Neural cell (in vitro differentiated cells): ENCODE measurements at regions not wholly inside any gene's neighbourhood (a gene's known extent, or its start where the extent isn't known, plus 50 kb on each side); places are given as distances from the start of the nearest gene placed in this dataset.

Experiments used
- H2AFZ ChIP-seq: fragments of 200-600, 300-800 bp; sonication (generic), shearing (Covaris generic); 2 replicates; pipeline ENCODE4 v1.6.0; 2014; ENCODE audit warnings: low read depth, mild to moderate bottlenecking, antibody characterized with exemption, low read length, moderate library complexity
- H3F3A ChIP-seq: fragments of 200-600 bp; shearing (Covaris generic); 2 replicates; pipeline ENCODE4 v1.6.1; 2016; ENCODE audit warnings: mild to moderate bottlenecking, moderate library complexity, mixed read lengths, antibody characterized with exemption, low read length; ENCODE audit not compliant: insufficient read depth, poor library complexity, severe bottlenecking
- H3K27ac ChIP-seq: fragments of 200-600, 300-800 bp; sonication (generic), shearing (Covaris generic); 2 replicates; pipeline ENCODE4 v1.5.1; 2014; ENCODE audit warnings: mild to moderate bottlenecking, low read length, moderate library complexity
- H3K27me3 ChIP-seq: fragments of 300-800, 200-600 bp; sonication (generic), shearing (Covaris generic); 2 replicates; pipeline ENCODE4 v1.6.0; 2014; ENCODE audit warnings: mild to moderate bottlenecking, low read depth, low read length, moderate library complexity; ENCODE audit not compliant: insufficient read depth
- H3K36me3 ChIP-seq: fragments of 300-800, 200-600 bp; sonication (generic), shearing (Covaris generic); 2 replicates; pipeline ENCODE4 v1.5.1; 2014; ENCODE audit warnings: mild to moderate bottlenecking, antibody characterized with exemption, low read length, moderate library complexity; ENCODE audit not compliant: insufficient read depth
- H3K4me2 ChIP-seq: fragments of 300-800, 200-600 bp; sonication (generic), shearing (Covaris generic); 2 replicates; pipeline ENCODE4 v1.6.0; 2014; ENCODE audit warnings: mild to moderate bottlenecking, low read length
- H3K4me3 ChIP-seq: fragments of 300-800, 200-600 bp; sonication (generic), shearing (Covaris generic); 2 replicates; pipeline ENCODE4 v1.5.1; 2014; ENCODE audit warnings: mild to moderate bottlenecking, low read length, moderate library complexity
- H3K79me2 ChIP-seq: fragments of 200-600 bp; shearing (Covaris generic); replicated peaks from 2 replicates; pipeline ENCODE4 v1.6.0; 2014; ENCODE audit warnings: mild to moderate bottlenecking, low read length, moderate library complexity; ENCODE audit not compliant: insufficient read depth
- H3K9ac ChIP-seq: fragments of 300-800, 200-600 bp; sonication (generic), shearing (Covaris generic); 2 replicates; pipeline ENCODE4 v1.6.1; 2016; ENCODE audit warnings: mild to moderate bottlenecking, low read length, mixed read lengths
- H3K9me2 ChIP-seq: fragments of 200-600 bp; shearing (Covaris generic); 2 replicates; pipeline ENCODE4 v1.6.1; 2016; ENCODE audit warnings: mild to moderate bottlenecking, low read length, mixed read lengths; ENCODE audit not compliant: insufficient read depth
- H3K9me3 ChIP-seq: fragments of 200-600, 300-800 bp; sonication (generic), shearing (Covaris generic); 2 replicates; pipeline ENCODE4 v1.6.1; 2016; ENCODE audit warnings: mild to moderate bottlenecking, mixed run types, low read length, moderate library complexity, mixed read lengths
- H4K20me1 ChIP-seq: fragments of 200-600 bp; shearing (Covaris generic); 2 replicates; pipeline ENCODE4 v1.6.1; 2016; ENCODE audit warnings: mild to moderate bottlenecking, mixed run types; ENCODE audit not compliant: insufficient read depth
- EP300 ChIP-seq: fragments of 450-650 bp; conservative IDR thresholded peaks from 2 replicates; pipeline ENCODE4 v1.6.1; 2014; ENCODE audit warnings: antibody characterized with exemption, mild to moderate bottlenecking, moderate library complexity; ENCODE audit not compliant: poor library complexity, severe bottlenecking
- EZH2 ChIP-seq: fragments of 200-600, 300-800 bp; shearing (Covaris generic), sonication (generic); IDR thresholded peaks from 2 replicates; pipeline ENCODE4 v1.6.1; 2014; ENCODE audit warnings: antibody characterized with exemption, low read length, borderline replicate concordance, mild to moderate bottlenecking; ENCODE audit not compliant: insufficient read depth, poor library complexity, severe bottlenecking
- MXI1 ChIP-seq: fragments of 450-650 bp; conservative IDR thresholded peaks from 2 replicates; pipeline ENCODE4 v1.6.1; 2014; ENCODE audit warnings: antibody characterized with exemption, mild to moderate bottlenecking; ENCODE audit not compliant: poor library complexity, severe bottlenecking
- POLR2AphosphoS5 ChIP-seq: IDR thresholded peaks from 2 replicates; pipeline ENCODE4 v1.6.1; 2012
- RAD21 ChIP-seq: fragments of 450-650 bp; conservative IDR thresholded peaks from 2 replicates; pipeline ENCODE4 v1.6.1; 2014; ENCODE audit warnings: antibody characterized with exemption, mild to moderate bottlenecking, moderate library complexity
- SMC3 ChIP-seq: fragments of 450-650 bp; conservative IDR thresholded peaks from 2 replicates; pipeline ENCODE4 v1.6.1; 2014; ENCODE audit warnings: antibody characterized with exemption, mild to moderate bottlenecking, moderate library complexity; ENCODE audit not compliant: poor library complexity
- TAF1 ChIP-seq: IDR thresholded peaks from 2 replicates; pipeline ENCODE4 v1.6.1; 2012; ENCODE audit warnings: low read depth
- TF ChIP-seq, protein P1 (sequence below): IDR thresholded peaks from 2 replicates; pipeline ENCODE4 v1.6.1; 2012; ENCODE audit warnings: borderline replicate concordance
- TF ChIP-seq, protein P2 (sequence below): fragments of 450-650 bp; IDR thresholded peaks from 2 replicates; pipeline ENCODE4 v1.5.1; 2014; ENCODE audit warnings: antibody characterized with exemption, mild to moderate bottlenecking, moderate library complexity; ENCODE audit not compliant: poor library complexity, severe bottlenecking

- no peaks in the 10 kb centered on the region for H4K20me1 ChIP-seq
- no peak overlapping the region for H3K9ac ChIP-seq
- H3K9me2 ChIP-seq: no peaks in the 10 kb centered on the region
- H2AFZ ChIP-seq: no peak overlapping the region
- H3K9me3 ChIP-seq: no peaks in the 10 kb centered on the region
- no peak overlapping the region for H3K4me2 ChIP-seq
- no peaks in the 10 kb centered on the region for H3F3A ChIP-seq
- TF ChIP-seq EZH2 (no peak), MXI1 (no peak), POLR2AphosphoS5 (no peak), SMC3 (no peak), TAF1 (no peak), RAD21 (no peak), EP300 (no peak)
- TF ChIP-seq, protein P1, sequence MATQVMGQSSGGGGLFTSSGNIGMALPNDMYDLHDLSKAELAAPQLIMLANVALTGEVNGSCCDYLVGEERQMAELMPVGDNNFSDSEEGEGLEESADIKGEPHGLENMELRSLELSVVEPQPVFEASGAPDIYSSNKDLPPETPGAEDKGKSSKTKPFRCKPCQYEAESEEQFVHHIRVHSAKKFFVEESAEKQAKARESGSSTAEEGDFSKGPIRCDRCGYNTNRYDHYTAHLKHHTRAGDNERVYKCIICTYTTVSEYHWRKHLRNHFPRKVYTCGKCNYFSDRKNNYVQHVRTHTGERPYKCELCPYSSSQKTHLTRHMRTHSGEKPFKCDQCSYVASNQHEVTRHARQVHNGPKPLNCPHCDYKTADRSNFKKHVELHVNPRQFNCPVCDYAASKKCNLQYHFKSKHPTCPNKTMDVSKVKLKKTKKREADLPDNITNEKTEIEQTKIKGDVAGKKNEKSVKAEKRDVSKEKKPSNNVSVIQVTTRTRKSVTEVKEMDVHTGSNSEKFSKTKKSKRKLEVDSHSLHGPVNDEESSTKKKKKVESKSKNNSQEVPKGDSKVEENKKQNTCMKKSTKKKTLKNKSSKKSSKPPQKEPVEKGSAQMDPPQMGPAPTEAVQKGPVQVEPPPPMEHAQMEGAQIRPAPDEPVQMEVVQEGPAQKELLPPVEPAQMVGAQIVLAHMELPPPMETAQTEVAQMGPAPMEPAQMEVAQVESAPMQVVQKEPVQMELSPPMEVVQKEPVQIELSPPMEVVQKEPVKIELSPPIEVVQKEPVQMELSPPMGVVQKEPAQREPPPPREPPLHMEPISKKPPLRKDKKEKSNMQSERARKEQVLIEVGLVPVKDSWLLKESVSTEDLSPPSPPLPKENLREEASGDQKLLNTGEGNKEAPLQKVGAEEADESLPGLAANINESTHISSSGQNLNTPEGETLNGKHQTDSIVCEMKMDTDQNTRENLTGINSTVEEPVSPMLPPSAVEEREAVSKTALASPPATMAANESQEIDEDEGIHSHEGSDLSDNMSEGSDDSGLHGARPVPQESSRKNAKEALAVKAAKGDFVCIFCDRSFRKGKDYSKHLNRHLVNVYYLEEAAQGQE: no peak
- TF ChIP-seq, protein P2, sequence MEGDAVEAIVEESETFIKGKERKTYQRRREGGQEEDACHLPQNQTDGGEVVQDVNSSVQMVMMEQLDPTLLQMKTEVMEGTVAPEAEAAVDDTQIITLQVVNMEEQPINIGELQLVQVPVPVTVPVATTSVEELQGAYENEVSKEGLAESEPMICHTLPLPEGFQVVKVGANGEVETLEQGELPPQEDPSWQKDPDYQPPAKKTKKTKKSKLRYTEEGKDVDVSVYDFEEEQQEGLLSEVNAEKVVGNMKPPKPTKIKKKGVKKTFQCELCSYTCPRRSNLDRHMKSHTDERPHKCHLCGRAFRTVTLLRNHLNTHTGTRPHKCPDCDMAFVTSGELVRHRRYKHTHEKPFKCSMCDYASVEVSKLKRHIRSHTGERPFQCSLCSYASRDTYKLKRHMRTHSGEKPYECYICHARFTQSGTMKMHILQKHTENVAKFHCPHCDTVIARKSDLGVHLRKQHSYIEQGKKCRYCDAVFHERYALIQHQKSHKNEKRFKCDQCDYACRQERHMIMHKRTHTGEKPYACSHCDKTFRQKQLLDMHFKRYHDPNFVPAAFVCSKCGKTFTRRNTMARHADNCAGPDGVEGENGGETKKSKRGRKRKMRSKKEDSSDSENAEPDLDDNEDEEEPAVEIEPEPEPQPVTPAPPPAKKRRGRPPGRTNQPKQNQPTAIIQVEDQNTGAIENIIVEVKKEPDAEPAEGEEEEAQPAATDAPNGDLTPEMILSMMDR: no peak
- H3K36me3 ChIP-seq: no peaks in the 10 kb centered on the region
- H3K27ac ChIP-seq: no peak overlapping the region
- no peaks in the 10 kb centered on the region for H3K27me3 ChIP-seq
- no peaks in the 10 kb centered on the region for H3K79me2 ChIP-seq
- H3K4me3 ChIP-seq: no peak overlapping the region
These were observed 111.3 kb upstream of the SLC44A3 start for GRCh38 chr1:94708811-94709210.

- no peak overlapping the region for H3K9ac ChIP-seq
- H3K36me3 ChIP-seq: no peaks in the 10 kb centered on the region
- no peaks in the 10 kb centered on the region for H3F3A ChIP-seq
- no peaks in the 10 kb centered on the region for H4K20me1 ChIP-seq
- H3K9me2 ChIP-seq: no peaks in the 10 kb centered on the region
- TF ChIP-seq, protein P1: no peak
- TF ChIP-seq POLR2AphosphoS5 (no peak), EP300 (no peak), TAF1 (no peak), RAD21 (no peak), EZH2 (no peak), SMC3 (no peak)
- no peaks in the 10 kb centered on the region for H3K79me2 ChIP-seq
- no peak overlapping the region for H3K4me2 ChIP-seq
- H3K4me3 ChIP-seq: no peak overlapping the region
- H2AFZ ChIP-seq: no peak overlapping the region
- no peaks in the 10 kb centered on the region for H3K27me3 ChIP-seq
- no peaks in the 10 kb centered on the region for H3K9me3 ChIP-seq
- no peak overlapping the region for H3K27ac ChIP-seq
These were observed 111.9 kb upstream of the SLC44A3 start for GRCh38 chr1:94708299-94708685.
